PC-3 (cell line): ENCODE measurements at regions not wholly inside any gene's neighbourhood (a gene's known extent, or its start where the extent isn't known, plus 50 kb on each side); places are given as distances from the start of the nearest gene placed in this dataset.
A peak's percentile ranks its signal among the peaks of the same experiment; 100 is the strongest.

Source experiments
- ATAC-seq: fragments of 200-7000 bp; cut with Tn5 transposase; 2 replicates; pipeline ENCODE4 v1.9.1; 2020; ENCODE audit warnings: mild to moderate bottlenecking, moderate library complexity
- BruUV-seq: library from RNA; stranded (reverse); fragments of 400-500 nt; replicated peaks from 2 replicates; lab custom pipeline; 2021; lab: Mats Ljungman, UMichigan
- CTCF ChIA-PET: fragments of 300-600 bp; sonication (Branson Sonifier 250); formaldehyde crosslinking; loops from one replicate; lab custom pipeline; 2022; ENCODE audit warnings: antibody characterized with exemption; lab: Charles Lee
- POLR2A ChIA-PET: fragments of 300-600 bp; sonication (Branson Sonifier 250); formaldehyde crosslinking; loops from one replicate; lab custom pipeline; 2022; ENCODE audit warnings: antibody characterized with exemption; ENCODE audit not compliant: unreplicated experiment; lab: Charles Lee
- DNase-seq: peaks from one replicate; pipeline ENCODE4 v3.0.0-alpha.2; 2015
- H2AFZ ChIP-seq: fragments of 300-600 bp; sonication (generic); 2 replicates; pipeline ENCODE4 v1.6.0; 2016; ENCODE audit warnings: antibody characterized with exemption, low read length
- H3F3A ChIP-seq: fragments of 300-600 bp; sonication (generic); one replicate; pipeline ENCODE4 v1.6.0; 2017; ENCODE audit warnings: antibody characterized with exemption, low read length, control low read depth, mild to moderate bottlenecking; ENCODE audit not compliant: unreplicated experiment
- H3K27ac ChIP-seq: fragments of 300-600 bp; sonication (generic); 2 replicates; pipeline ENCODE4 v1.5.1; 2016; ENCODE audit warnings: mild to moderate bottlenecking, low read length
- H3K27me3 ChIP-seq: fragments of 300-600 bp; sonication (generic); 2 replicates; pipeline ENCODE4 v1.6.1; 2016; ENCODE audit warnings: low read length, mixed read lengths
- H3K36me3 ChIP-seq: fragments of 300-600 bp; sonication (generic); 2 replicates; pipeline ENCODE4 v1.6.1; 2016; ENCODE audit warnings: low read depth, mixed run types, low read length, mixed read lengths
- H3K4me1 ChIP-seq: fragments of 300-600 bp; sonication (generic); 2 replicates; pipeline ENCODE4 v1.5.1; 2016; ENCODE audit warnings: low read length; ENCODE audit not compliant: insufficient read depth
- H3K4me2 ChIP-seq: fragments of 300-600 bp; sonication (generic); 2 replicates; pipeline ENCODE4 v1.6.0; 2016; ENCODE audit warnings: low read length
- H3K4me3 ChIP-seq: fragments of 300-600 bp; sonication (generic); 2 replicates; pipeline ENCODE4 v1.5.1; 2016; ENCODE audit warnings: mild to moderate bottlenecking, low read length, mixed read lengths
- H3K79me2 ChIP-seq: fragments of 300-600 bp; sonication (generic); 2 replicates; pipeline ENCODE4 v1.6.1; 2017; ENCODE audit warnings: low read length, mixed read lengths
- H3K9ac ChIP-seq: fragments of 300-600 bp; sonication (generic); 2 replicates; pipeline ENCODE4 v1.6.0; 2016; ENCODE audit warnings: mild to moderate bottlenecking, low read length
- H3K9me2 ChIP-seq: fragments of 300-600 bp; sonication (generic); replicated peaks from 2 replicates; pipeline ENCODE4 v1.6.1; 2016; ENCODE audit warnings: mixed run types, low read length, mixed read lengths
- H3K9me3 ChIP-seq: fragments of 300-600 bp; sonication (generic); 2 replicates; pipeline ENCODE4 v1.6.1; 2016; ENCODE audit warnings: low read length, mixed read lengths
- H4K20me1 ChIP-seq: fragments of 300-600 bp; sonication (generic); 2 replicates; pipeline ENCODE4 v1.6.1; 2016; ENCODE audit warnings: low read length, mixed read lengths
- CTCF ChIP-seq: fragments of 300-600 bp; sonication (generic); conservative IDR thresholded peaks from 2 replicates; pipeline ENCODE4 v1.5.1; 2017; ENCODE audit warnings: antibody characterized with exemption, low read depth, mild to moderate bottlenecking, low read length
- EZH2 ChIP-seq: fragments of 300-600 bp; sonication (generic); IDR thresholded peaks from one replicate; pipeline ENCODE4 v1.6.1; 2017; ENCODE audit warnings: antibody characterized with exemption, mild to moderate bottlenecking, low read length; ENCODE audit not compliant: unreplicated experiment
- EZH2phosphoT487 ChIP-seq: fragments of 300-600 bp; sonication (generic); IDR thresholded peaks from 2 replicates; pipeline ENCODE4 v1.6.1; 2018; ENCODE audit warnings: mild to moderate bottlenecking, antibody characterized with exemption, low read length, borderline replicate concordance
- intact Hi-C: fragments of 100-400 bp; cut with micrococcal nuclease; formaldehyde crosslinking; loops from 2 replicates; pipeline ENCODE4 v1.9.0; 2023

DNA sequence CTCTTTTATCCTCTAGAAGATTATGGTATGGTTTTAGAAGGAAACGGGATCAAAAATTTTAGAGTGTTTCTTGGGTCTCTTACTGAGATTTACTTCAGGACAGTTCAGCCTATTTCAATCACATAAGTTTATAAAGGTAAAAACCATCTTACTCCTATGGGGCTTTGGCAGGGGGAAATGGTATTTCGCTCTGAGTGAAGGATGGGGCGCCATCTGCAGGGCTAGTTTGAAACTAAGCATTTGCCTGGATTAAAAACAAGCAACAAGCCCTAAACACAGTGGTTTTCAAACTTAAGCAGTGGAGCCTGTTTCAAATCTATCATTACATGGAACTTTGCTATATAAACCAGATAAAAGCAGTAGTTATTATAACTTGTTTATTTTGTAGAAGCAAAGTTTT is 361.5 kb upstream of the FMR1 start:
- no peak overlapping the region for H3K4me3 ChIP-seq
- ChIA-PET CTCF (no interaction called here), POLR2A (no interaction called here)
- TF ChIP-seq EZH2 (no peak), CTCF (peak; percentile 44; the same call in 1 of the 2 replicates), EZH2phosphoT487 (no peak)
- H3K36me3 ChIP-seq, result no peaks in the 10 kb centered on the region
- no TSS peak for BruUV-seq
- H3K9ac ChIP-seq, result no peak overlapping the region
- no peaks in the 10 kb centered on the region for H3K9me2 ChIP-seq
- DNase-seq, result peak; percentile 11
- H3K9me3 ChIP-seq, result no peaks in the 10 kb centered on the region
- ATAC-seq, result no peak
- no peak overlapping the region for H2AFZ ChIP-seq
- H3K79me2 ChIP-seq, result no peaks in the 10 kb centered on the region
- H3K4me1 ChIP-seq, result no peaks in the 10 kb centered on the region
- no peak overlapping the region for H3K4me2 ChIP-seq
- no peaks in the 10 kb centered on the region for H3F3A ChIP-seq
- no peaks in the 10 kb centered on the region for H3K27me3 ChIP-seq
- intact Hi-C loops, result no loop called here
- no peak overlapping the region for H3K27ac ChIP-seq
- H4K20me1 ChIP-seq, result no peaks in the 10 kb centered on the region

GRCh38 chrX:147559191-147559590 is 352.5 kb upstream of the FMR1 start:
- ATAC-seq, result no peak
- POLR2A ChIA-PET, result no interaction called here

More at GRCh38 chrX:147559191-147559590, 352.5 kb upstream of the FMR1 start:
- no peaks in the 10 kb centered on the region for H3K9me2 ChIP-seq
- intact Hi-C loops, result no loop called here
- no peak for DNase-seq
- H3K36me3 ChIP-seq, result no peaks in the 10 kb centered on the region
- H3F3A ChIP-seq, result no peaks in the 10 kb centered on the region
- no peaks in the 10 kb centered on the region for H3K79me2 ChIP-seq
- no peak for TF ChIP-seq EZH2
- no peak for TF ChIP-seq CTCF
- TF ChIP-seq EZH2phosphoT487, result no peak
- no TSS peak for BruUV-seq
- no peak overlapping the region for H3K27ac ChIP-seq
- no peaks in the 10 kb centered on the region for H3K4me1 ChIP-seq
- no peak overlapping the region for H3K4me3 ChIP-seq
- H3K4me2 ChIP-seq, result no peak overlapping the region
- no peak overlapping the region for H2AFZ ChIP-seq
- H3K27me3 ChIP-seq, result no peaks in the 10 kb centered on the region
- no peak overlapping the region for H3K9ac ChIP-seq
- H4K20me1 ChIP-seq, result no peaks in the 10 kb centered on the region
- CTCF ChIA-PET, result no interaction called here
- H3K9me3 ChIP-seq, result no peaks in the 10 kb centered on the region
